GM12892 (cell line): ENCODE measurements at regions not wholly inside any gene's neighbourhood (a gene's known extent, or its start where the extent isn't known, plus 50 kb on each side); places are given as distances from the start of the nearest gene placed in this dataset.

Experiments used
- POLR2A ChIP-seq: IDR thresholded peaks from 2 replicates; pipeline ENCODE4 v1.6.1; 2011; ENCODE audit warnings: low read depth, low read length, control low read depth
- TAF1 ChIP-seq: IDR thresholded peaks from 2 replicates; pipeline ENCODE4 v1.6.1; 2011; ENCODE audit warnings: low read depth, mild to moderate bottlenecking, control low read depth, low read length, borderline replicate concordance

GRCh38 chr6:139833592-139833991 lies 459.1 kb upstream of the CITED2 start:
- no peak for TF ChIP-seq TAF1
- no peak for TF ChIP-seq POLR2A
